ENCODE measurements at regions not wholly inside any gene's neighbourhood (a gene's known extent, or its start where the extent isn't known, plus 50 kb on each side); places are given as distances from the start of the nearest gene placed in this dataset.

DNA sequence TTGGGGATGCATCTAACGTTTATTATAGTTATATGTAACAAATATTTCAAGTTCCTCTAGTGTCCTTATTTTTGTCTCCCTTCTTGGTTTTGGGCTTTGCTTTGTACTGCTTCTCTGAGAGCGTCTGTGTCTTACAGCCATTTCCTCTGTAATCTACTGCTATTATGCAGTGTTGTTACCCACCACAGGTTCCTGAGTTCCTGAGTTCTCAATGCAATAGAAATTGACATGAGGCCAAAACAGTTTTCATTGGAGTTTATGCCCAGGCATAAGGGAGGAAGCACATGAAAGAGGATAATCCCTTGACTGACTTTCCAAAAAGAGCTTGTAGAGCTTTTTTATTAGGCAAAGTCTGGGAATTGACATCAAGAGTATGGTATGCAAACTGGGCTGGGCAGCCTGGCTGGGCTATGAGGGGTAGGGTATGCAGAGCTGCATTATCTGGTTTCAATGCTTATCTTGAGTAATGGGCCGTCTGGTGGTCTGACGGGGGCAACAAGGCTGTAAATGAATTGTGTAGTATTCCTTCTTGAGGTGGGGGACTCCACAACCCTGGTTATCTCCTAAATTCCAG is 722.5 kb upstream of the ATXN7L3B start:
- TF ChIP-seq POLR2A (IDR thresholded peaks at IDR 0.05) (no peak), POLR2AphosphoS5 (IDR thresholded peaks at IDR 0.05) (no peak), EP300 (IDR thresholded peaks at IDR 0.05) (no peak)
- TF ChIP-seq, protein P1, sequence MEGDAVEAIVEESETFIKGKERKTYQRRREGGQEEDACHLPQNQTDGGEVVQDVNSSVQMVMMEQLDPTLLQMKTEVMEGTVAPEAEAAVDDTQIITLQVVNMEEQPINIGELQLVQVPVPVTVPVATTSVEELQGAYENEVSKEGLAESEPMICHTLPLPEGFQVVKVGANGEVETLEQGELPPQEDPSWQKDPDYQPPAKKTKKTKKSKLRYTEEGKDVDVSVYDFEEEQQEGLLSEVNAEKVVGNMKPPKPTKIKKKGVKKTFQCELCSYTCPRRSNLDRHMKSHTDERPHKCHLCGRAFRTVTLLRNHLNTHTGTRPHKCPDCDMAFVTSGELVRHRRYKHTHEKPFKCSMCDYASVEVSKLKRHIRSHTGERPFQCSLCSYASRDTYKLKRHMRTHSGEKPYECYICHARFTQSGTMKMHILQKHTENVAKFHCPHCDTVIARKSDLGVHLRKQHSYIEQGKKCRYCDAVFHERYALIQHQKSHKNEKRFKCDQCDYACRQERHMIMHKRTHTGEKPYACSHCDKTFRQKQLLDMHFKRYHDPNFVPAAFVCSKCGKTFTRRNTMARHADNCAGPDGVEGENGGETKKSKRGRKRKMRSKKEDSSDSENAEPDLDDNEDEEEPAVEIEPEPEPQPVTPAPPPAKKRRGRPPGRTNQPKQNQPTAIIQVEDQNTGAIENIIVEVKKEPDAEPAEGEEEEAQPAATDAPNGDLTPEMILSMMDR (IDR thresholded peaks at IDR 0.05) = no peak
